Activated CD8-positive, alpha-beta memory T cell treated with anti-CD3 and anti-CD28 coated beads for 36 hours (primary cell): ENCODE measurements at regions not wholly inside any gene's neighbourhood (a gene's known extent, or its start where the extent isn't known, plus 50 kb on each side); places are given as distances from the start of the nearest gene placed in this dataset.
"Not testable (repeated sequence)": the region's sequence is repeated elsewhere in the genome, so short reads cannot be mapped to it uniquely, and the experiment has no call there.

Experiments used
- CTCF ChIA-PET: fragments of 350-600 bp; sonication (Branson Sonifier 250); formaldehyde crosslinking; loops from one replicate; lab custom pipeline; 2021; ENCODE audit warnings: antibody characterized with exemption; lab: Charles Lee
- POLR2A ChIA-PET: fragments of 350-600 bp; sonication (Branson Sonifier 250); formaldehyde crosslinking; loops from one replicate; lab custom pipeline; 2021; ENCODE audit warnings: antibody characterized with exemption; lab: Charles Lee

DNA sequence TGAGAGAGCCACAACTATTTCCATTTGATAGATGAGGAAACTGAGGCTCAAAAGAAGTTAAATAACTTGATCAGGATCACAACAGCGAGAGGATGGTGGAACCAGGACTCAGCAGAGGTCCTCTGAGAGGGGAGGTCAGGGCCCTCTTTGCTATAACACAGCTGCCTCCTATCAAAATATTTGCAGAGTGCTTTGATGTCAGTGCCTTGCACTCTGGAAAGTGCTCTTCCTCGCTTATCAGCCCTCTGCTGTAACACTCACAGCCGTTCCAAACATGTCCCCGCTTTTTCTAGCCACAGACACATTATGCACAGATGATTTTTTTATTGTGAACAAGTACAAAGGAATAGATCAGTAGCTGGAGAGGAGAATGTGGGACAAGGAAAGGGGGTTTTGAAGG, 71.8 kb upstream of the ARHGAP29 start:
- POLR2A ChIA-PET, result no interaction called here
- CTCF ChIA-PET, result no interaction called here

DNA sequence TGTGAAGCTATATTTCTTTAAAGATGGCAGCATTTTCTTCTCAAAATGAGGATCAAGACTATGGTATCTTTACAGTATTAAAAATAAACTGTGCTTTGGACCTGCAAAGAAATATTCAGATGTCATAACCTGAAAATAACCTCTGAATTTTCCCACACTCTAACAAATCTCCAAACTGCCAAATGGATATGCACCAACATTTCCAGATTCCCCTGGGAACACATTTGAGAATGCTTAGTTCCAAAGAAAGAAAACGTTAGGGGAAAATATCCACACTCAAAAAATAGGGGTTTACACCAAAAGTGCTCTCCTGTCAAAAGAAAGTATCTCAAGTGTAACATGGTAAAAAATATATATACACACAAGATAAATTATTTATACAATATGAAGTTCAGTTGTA, 69.1 kb upstream of the ARHGAP29 start:
- CTCF ChIA-PET, result no interaction called here
- POLR2A ChIA-PET, result no interaction called here

DNA sequence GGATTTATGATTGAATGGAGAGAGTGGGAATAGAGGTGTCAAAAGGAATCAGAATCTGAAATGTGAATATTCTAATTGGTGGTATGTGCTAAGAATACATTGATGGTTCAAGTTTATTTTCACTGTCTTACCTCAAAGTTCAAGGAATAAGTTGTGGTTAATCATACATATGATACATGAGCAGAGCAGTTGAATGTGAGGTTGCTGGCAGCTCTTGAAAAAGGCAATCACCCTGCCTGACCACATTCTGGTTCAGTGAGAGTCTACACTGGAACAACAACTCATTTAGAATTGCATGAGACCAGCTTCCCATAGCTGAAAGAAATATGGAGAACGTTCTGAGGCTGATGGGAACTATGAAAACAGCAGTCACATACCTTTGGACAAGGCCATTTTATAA, 68.3 kb upstream of the ARHGAP29 start:
- CTCF ChIA-PET, result no interaction called here
- POLR2A ChIA-PET, result no interaction called here

DNA sequence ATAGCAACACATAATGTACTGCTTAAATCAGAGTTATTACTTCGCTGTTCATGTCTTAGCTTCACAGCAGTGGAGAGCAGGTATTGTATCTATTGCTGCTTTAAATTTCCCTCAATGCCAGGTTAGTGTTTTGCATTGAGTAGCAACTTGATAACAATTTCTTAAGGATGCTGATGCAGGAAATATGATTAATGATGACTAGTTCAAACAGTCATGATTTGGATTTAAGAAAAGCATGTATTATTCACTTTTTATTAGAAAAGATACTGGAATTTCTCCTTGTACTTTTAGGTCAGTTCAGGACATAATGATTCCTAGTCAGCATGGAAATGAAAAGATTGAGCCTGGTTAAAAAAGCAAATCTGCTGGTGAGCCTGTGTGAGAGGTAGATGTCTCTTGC, 67.2 kb upstream of the ARHGAP29 start:
- ChIA-PET POLR2A (no interaction called here), CTCF (no interaction called here)

DNA sequence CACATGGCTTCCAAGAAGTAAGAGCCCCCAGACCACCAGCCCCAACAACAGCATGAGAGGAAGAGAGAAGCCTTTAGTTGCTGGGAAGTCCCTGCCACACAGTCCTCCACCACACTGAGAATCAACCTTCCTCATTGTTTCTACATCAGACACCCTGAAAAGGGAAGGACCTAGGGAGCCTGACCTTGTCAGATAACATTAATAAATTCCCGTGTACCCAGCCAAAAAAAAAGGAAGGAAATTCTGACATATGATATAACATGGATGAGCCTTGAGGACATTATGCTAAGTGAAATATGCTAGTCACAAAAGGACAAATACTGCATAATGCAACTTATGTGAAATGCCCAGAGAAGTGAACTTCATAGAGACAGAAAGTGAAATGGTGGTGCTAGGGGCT, 65.6 kb upstream of the ARHGAP29 start:
- CTCF ChIA-PET, result no interaction called here
- POLR2A ChIA-PET, result no interaction called here

DNA sequence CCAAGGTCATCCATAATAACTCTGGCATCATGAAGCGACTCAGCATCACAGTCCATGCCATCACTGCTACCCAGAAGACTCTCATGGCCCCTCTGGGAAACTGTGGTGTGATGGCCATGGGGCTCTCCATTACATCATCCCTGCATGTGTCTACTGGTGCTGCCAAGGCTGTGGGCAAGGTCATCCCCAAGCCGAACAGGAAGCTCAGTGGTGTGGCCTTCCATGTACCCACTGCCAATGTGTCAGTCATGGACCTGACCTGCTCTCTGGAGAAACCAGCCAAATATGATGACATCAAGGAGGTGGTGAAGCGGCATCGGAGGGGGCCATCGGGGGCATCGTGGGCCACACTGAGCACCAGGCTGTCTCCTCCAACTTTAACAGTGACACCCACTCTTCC, 65.1 kb upstream of the ARHGAP29 start:
- POLR2A ChIA-PET, result no interaction called here
- CTCF ChIA-PET, result no interaction called here

DNA sequence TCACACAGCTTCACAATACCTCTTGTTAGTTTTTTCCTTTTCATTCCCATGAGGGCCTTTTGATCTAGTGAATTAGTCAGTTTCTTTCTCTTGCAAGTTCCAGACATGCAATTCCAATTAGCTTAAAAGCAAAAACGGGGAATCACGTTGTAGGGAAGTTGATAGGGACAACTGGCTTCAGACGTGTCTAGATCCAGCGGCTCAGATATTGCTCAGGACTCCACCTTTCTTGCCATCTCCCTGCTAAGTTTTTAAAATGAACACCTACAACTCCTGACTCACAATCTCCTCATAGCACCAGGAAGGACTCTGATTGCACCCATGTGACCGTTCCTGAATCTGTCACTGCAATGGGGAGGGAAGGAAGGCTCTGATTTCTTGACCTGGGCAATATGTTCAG, 63.8 kb upstream of the ARHGAP29 start:
- CTCF ChIA-PET, result no interaction called here
- POLR2A ChIA-PET, result no interaction called here

DNA sequence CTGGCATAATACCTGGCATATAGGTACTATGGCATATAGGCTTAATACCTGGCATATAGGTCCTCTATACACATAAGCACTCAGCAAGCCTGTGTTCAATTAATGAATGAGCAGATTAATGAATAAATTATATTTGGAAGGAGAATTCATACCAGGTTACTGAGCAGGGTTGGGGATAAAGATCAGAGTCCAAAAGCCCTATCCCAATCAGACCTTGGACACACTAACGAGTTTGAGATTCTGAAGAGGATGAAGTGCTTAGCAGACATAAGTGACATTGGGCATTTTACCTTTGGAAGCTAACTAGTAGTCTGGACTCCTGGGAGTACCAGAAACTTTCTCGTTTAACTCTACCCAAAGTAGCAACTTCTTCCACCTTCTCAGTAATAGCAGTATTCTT, 63.3 kb upstream of the ARHGAP29 start:
- ChIA-PET CTCF (no interaction called here), POLR2A (no interaction called here)

DNA sequence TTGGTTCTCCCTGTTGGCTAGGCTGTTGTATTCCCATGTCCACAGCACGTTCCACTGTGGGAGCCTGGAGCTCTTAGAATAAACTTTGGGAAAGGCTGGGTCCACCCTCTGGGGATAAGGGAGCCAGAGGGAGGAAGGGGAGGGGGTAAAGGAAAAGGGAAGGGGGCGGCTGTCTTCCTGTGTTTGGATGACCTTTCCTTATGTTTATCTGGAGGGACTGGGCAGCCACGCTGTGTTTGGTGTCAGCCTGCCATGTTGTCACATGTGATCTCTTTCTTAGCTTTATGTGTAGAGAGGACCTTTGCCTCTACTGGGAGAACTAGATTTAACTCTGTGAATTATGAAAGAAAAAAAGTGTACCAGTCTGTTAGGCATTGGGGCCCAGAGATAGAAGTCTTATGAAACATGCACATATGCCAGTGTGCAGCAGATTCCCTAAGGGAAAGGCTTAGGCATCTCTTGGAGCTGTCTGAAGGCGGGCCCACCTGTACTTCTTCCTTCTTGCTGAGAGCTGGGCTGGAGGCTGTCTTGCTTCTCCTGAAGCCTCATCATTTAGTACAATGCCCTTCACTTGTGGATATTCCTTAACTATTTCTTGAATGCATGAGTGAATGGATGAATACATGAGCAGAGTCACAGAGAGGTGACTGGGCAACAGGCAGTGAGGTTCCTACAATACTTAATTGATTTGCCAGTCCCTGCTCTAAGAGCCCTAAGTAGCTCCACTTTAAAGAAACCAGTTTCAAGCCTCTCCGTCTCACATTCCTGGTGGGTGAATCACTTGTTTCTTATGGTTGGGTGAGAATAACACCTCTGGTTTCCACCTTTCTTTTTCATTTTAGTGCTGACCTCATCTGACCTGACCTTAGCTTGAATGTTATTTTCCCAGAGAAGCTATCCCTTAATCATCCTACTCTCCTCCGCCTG, 62.5 kb upstream of the ARHGAP29 start:
- ChIA-PET POLR2A (no interaction called here), CTCF (no interaction called here)

DNA sequence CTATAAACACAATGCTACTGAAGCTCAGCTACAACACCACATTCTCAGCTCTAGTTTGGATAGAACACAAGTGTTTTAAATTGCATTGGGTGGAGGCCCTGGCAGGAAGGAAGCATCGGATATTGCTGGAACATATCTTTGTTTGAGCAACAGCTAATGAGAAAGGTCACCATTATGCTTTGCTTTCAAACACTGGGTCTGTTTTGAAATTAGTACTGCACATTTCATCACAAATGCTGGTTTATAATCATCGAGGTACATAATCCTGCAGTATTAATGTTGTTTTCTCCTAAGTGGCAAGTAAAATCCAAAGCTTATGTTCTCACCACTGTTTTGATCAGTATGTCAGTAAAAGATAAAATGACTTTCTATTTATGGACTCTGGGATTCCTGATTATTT, 61.5 kb upstream of the ARHGAP29 start:
- CTCF ChIA-PET, result no interaction called here
- POLR2A ChIA-PET, result no interaction called here

DNA sequence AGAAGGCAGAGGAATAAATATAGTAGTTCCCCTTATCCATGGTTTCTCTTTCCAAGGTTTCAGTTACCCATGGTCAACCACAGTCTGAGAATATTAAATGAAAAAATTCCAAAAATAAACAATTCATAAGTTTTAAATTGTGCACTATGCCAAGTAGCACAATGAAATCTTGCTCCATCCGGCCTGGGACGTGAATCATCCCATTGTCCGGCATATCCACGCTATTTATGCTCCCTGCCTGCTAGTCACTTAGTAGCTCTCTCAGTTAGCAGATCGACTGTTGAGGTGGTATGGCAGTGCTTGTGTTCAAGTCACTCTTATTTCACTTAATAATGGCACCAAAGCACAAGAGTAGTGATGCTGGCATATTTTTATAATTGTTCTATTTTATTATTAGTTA, 58.6 kb upstream of the ARHGAP29 start:
- CTCF ChIA-PET, result no interaction called here
- POLR2A ChIA-PET, result no interaction called here

DNA sequence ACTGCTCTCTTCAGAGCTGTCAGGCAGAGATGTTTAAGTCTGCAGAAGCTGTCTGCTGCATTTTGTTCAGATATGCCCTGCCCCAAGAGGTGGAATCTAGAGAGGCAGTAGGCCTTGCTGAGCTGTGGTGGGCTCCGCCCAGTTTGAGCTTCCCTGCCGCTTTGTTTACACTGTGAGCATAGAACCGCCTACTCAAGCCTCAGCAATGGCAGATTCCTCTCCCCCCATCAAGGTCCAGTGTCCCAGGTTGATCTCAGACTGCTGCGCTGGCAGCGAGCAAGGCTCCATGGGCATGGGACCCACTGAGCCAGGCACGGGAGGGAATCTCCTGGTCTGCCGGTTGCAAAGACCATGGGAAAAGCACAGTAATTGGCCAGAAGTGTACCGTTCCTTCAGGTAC, 55.6 kb upstream of the ARHGAP29 start:
- CTCF ChIA-PET, POLR2A ChIA-PET: not testable (repeated sequence)

DNA sequence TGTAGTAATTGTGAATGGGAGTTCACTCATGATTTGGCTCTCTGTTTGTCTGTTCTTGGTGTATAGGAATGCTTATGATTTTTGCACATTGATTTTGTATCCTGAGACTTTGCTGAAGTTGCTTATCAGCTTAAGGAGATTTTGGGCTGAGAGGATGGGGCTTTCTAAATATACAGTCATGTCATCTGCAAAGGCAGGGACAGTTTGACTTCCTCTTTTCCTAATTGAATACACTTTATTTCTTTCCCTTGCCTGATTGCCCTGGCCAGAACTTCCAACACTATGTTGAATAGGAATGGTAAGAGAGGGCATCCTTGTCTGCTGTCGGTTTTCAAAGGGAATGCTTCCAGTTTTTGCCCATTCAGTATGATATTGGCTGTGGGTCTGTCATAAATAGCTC, 51.9 kb upstream of the ARHGAP29 start:
- POLR2A ChIA-PET, CTCF ChIA-PET: not testable (repeated sequence)
